COLO668 (cell line): ENCODE measurements at regions not wholly inside any gene's neighbourhood (a gene's known extent, or its start where the extent isn't known, plus 50 kb on each side); places are given as distances from the start of the nearest gene placed in this dataset.
"Not testable (repeated sequence)": the region's sequence is repeated elsewhere in the genome, so short reads cannot be mapped to it uniquely, and the experiment has no call there.

Experiments
- DNase-seq: peaks from one replicate; lab custom pipeline; 2025; ENCODE audit not compliant: unreplicated experiment; lab: John Stamatoyannopoulos, UW

- not testable (repeated sequence) for DNase-seq
These were observed 79.2 kb downstream of the PXDC1 start for GRCh38 chr6:3672339-3672738.

GRCh38 chr6:3671382-3671781 is 80.1 kb downstream of the PXDC1 start:
- DNase-seq = no peak

- DNase-seq = no peak
These were observed 81.2 kb downstream of the PXDC1 start for GRCh38 chr6:3670356-3670755.

GRCh38 chr6:3669916-3670315 is 81.6 kb downstream of the PXDC1 start:
- DNase-seq = peak; percentile 56

- no peak for DNase-seq
These were observed 85.9 kb downstream of the PXDC1 start for GRCh38 chr6:3665608-3666007.

- DNase-seq = no peak
These were observed 86.9 kb downstream of the PXDC1 start for GRCh38 chr6:3664625-3665041.

- DNase-seq = no peak
These were observed 87.7 kb downstream of the PXDC1 start for GRCh38 chr6:3663811-3664210.

- DNase-seq = no peak
These were observed 88.4 kb downstream of the PXDC1 start for GRCh38 chr6:3663081-3663480.

- no peak for DNase-seq
These were observed 90.1 kb downstream of the PXDC1 start for GRCh38 chr6:3661390-3661789.

- no peak for DNase-seq
These were observed 91.0 kb downstream of the PXDC1 start for GRCh38 chr6:3660473-3660872.

GRCh38 chr6:3659748-3660147 is 91.8 kb downstream of the PXDC1 start:
- no peak for DNase-seq

- no peak for DNase-seq
These were observed 95.4 kb downstream of the PXDC1 start for GRCh38 chr6:3656076-3656475.

- no peak for DNase-seq
These were observed 96.6 kb downstream of the PXDC1 start for GRCh38 chr6:3654898-3655297.

GRCh38 chr6:3654436-3654835 is 97.1 kb downstream of the PXDC1 start:
- no peak for DNase-seq

- no peak for DNase-seq
These were observed 97.9 kb downstream of the PXDC1 start for GRCh38 chr6:3653528-3654070.

GRCh38 chr6:3651698-3652229 is 99.7 kb downstream of the PXDC1 start:
- DNase-seq = no peak

- DNase-seq = no peak
These were observed 100.4 kb downstream of the PXDC1 start for GRCh38 chr6:3650959-3651697.

- DNase-seq = no peak
These were observed 101.2 kb downstream of the PXDC1 start for GRCh38 chr6:3650076-3650958.

- peak; percentile 16 for DNase-seq
These were observed 102.8 kb downstream of the PXDC1 start for GRCh38 chr6:3648724-3649123.

GRCh38 chr6:3646616-3647362 is 104.7 kb downstream of the PXDC1 start:
- no peak for DNase-seq

- no peak for DNase-seq
These were observed 106.8 kb downstream of the PXDC1 start for GRCh38 chr6:3644739-3645012.
